SK-N-SH treated with all-trans-retinoic acid at 6 μM for 48 hours (cell line): ENCODE measurements at regions not wholly inside any gene's neighbourhood (a gene's known extent, or its start where the extent isn't known, plus 50 kb on each side); places are given as distances from the start of the nearest gene placed in this dataset.
A peak's percentile ranks its signal among the peaks of the same experiment; 100 is the strongest.

ENCODE experiments used
- ATAC-seq: fragments of 200-7000 bp; cut with Tn5 transposase; 3 replicates; pipeline ENCODE4 v1.9.1; 2020; ENCODE audit warnings: mild to moderate bottlenecking, moderate library complexity
- ARNTL ChIP-seq: fragments of 450-650 bp; formaldehyde crosslinking; IDR thresholded peaks from 2 replicates; pipeline ENCODE4 v1.5.0; 2020; ENCODE audit warnings: low read depth, mild to moderate bottlenecking, moderate library complexity, borderline replicate concordance
- BACH2 ChIP-seq: fragments of 250-450 bp; sonication (Bioruptor Pico); IDR thresholded peaks from 2 replicates; pipeline ENCODE4 v1.9.0; 2021; ENCODE audit warnings: mild to moderate bottlenecking, borderline replicate concordance
- CREB5 ChIP-seq: fragments of 250-450 bp; sonication (Bioruptor Pico); IDR thresholded peaks from 2 replicates; pipeline ENCODE4 v1.5.1; 2020; ENCODE audit warnings: low read depth, mild to moderate bottlenecking, moderate library complexity
- CSDC2 ChIP-seq: fragments of 250-450 bp; sonication (Bioruptor Pico); IDR thresholded peaks from 2 replicates; pipeline ENCODE4 v1.5.0; 2020; ENCODE audit warnings: mild to moderate bottlenecking, moderate library complexity
- ESRRG ChIP-seq: fragments of 250-450 bp; sonication (Bioruptor Pico); IDR thresholded peaks from 2 replicates; pipeline ENCODE4 v1.6.1; 2021; ENCODE audit warnings: mild to moderate bottlenecking
- GLIS3 ChIP-seq: fragments of 250-450 bp; sonication (Bioruptor Pico); IDR thresholded peaks from 2 replicates; pipeline ENCODE4 v1.5.0; 2020; ENCODE audit warnings: mild to moderate bottlenecking, moderate library complexity
- ISL1 ChIP-seq: fragments of 250-450 bp; sonication (Bioruptor Pico); IDR thresholded peaks from 2 replicates; pipeline ENCODE4 v2.1.2; 2022; ENCODE audit warnings: mild to moderate bottlenecking, moderate library complexity
- OSR1 ChIP-seq: fragments of 250-450 bp; sonication (Bioruptor Pico); IDR thresholded peaks from 2 replicates; pipeline ENCODE4 v1.8.0; 2022; ENCODE audit warnings: moderate library complexity, mild to moderate bottlenecking, inconsistent platforms
- PATZ1 ChIP-seq: fragments of 250-450 bp; sonication (Bioruptor Pico); IDR thresholded peaks from 2 replicates; pipeline ENCODE4 v1.8.0; 2020; ENCODE audit warnings: mild to moderate bottlenecking, moderate library complexity, borderline replicate concordance
- POU6F1 ChIP-seq: fragments of 250-450 bp; sonication (Bioruptor Pico); IDR thresholded peaks from 2 replicates; pipeline ENCODE4 v1.8.0; 2021; ENCODE audit warnings: low read depth, mild to moderate bottlenecking, moderate library complexity, borderline replicate concordance
- PPARA ChIP-seq: fragments of 250-450 bp; sonication (Bioruptor Pico); IDR thresholded peaks from 2 replicates; pipeline ENCODE4 v1.5.0; 2020; ENCODE audit warnings: mild to moderate bottlenecking, borderline replicate concordance
- RARB ChIP-seq: fragments of 250-450 bp; sonication (Bioruptor Pico); IDR thresholded peaks from 2 replicates; pipeline ENCODE4 v1.8.0; 2021; ENCODE audit warnings: mild to moderate bottlenecking, moderate library complexity
- TCF4 ChIP-seq: fragments of 250-450 bp; sonication (Bioruptor Pico); IDR thresholded peaks from 2 replicates; pipeline ENCODE4 v1.8.0; 2021; ENCODE audit warnings: mild to moderate bottlenecking, moderate library complexity, borderline replicate concordance
- TOX ChIP-seq: fragments of 250-450 bp; sonication (Bioruptor Pico); IDR thresholded peaks from 2 replicates; pipeline ENCODE4 v1.8.0; 2021; ENCODE audit warnings: mild to moderate bottlenecking, moderate library complexity, borderline replicate concordance
- TSHZ2 ChIP-seq: fragments of 250-450 bp; sonication (Bioruptor Pico); IDR thresholded peaks from 2 replicates; pipeline ENCODE4 v1.5.0; 2020; ENCODE audit warnings: mild to moderate bottlenecking, moderate library complexity
- ZC3H10 ChIP-seq: fragments of 250-450 bp; sonication (Bioruptor Pico); IDR thresholded peaks from 2 replicates; pipeline ENCODE4 v1.5.1; 2021; ENCODE audit warnings: mild to moderate bottlenecking, moderate library complexity
- ZFP3 ChIP-seq: fragments of 250-450 bp; sonication (Bioruptor Pico); IDR thresholded peaks from 2 replicates; pipeline ENCODE4 v1.5.0; 2020; ENCODE audit warnings: mild to moderate bottlenecking, moderate library complexity
- ZFP30 ChIP-seq: fragments of 450-650 bp; formaldehyde crosslinking; IDR thresholded peaks from 2 replicates; pipeline ENCODE4 v1.5.0; 2022; ENCODE audit warnings: mild to moderate bottlenecking, moderate library complexity
- ZNF565 ChIP-seq: fragments of 450-650 bp; formaldehyde crosslinking; conservative IDR thresholded peaks from 2 replicates; pipeline ENCODE4 v1.5.0; 2020; ENCODE audit warnings: low read depth, mild to moderate bottlenecking, moderate library complexity
- ZNF70 ChIP-seq: fragments of 450-650 bp; formaldehyde crosslinking; IDR thresholded peaks from 2 replicates; pipeline ENCODE4 v1.5.0; 2020; ENCODE audit warnings: mild to moderate bottlenecking, moderate library complexity
- ZNF8 ChIP-seq: fragments of 450-650 bp; formaldehyde crosslinking; IDR thresholded peaks from 2 replicates; pipeline ENCODE4 v1.5.0; 2020; ENCODE audit warnings: mild to moderate bottlenecking, moderate library complexity
- TF ChIP-seq, protein P1 (sequence below): fragments of 250-450 bp; sonication (Bioruptor Pico); IDR thresholded peaks from 2 replicates; pipeline ENCODE4 v1.5.1; 2021; ENCODE audit warnings: mild to moderate bottlenecking, moderate library complexity

DNA sequence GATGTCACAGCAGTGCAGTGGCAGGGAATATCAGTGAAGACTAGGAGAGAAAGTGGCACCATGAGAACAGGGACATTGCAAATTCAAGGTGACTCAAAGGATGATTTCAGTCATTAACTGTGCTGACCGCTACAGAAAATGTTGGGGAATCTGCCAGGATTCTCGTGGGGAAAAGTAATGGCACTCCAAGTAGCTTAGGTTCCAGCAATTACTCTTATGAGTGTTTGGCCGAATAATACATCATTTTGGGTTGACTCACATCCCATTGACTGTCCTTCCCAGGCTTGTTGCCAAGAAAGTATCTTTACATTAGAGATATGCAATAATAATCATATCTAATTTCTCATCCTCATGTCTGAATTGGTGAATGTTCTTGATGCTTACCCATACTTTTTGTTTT is 1411.1 kb upstream of the PCDH7 start:
- peak; percentile 88 for ATAC-seq
- no peak for TF ChIP-seq ZFP30 (CRISPR knock-in tag)
- TF ChIP-seq ZC3H10 (CRISPR knock-in tag) = peak; percentile 83
- peak; percentile 59; the same call in 1 of the 2 replicates for TF ChIP-seq TOX (CRISPR knock-in tag)
- no peak for TF ChIP-seq ZNF8
- TF ChIP-seq RARB (CRISPR knock-in tag) = 0 out of 2 replicates have a peak, but pooled peaks have one; percentile 18
- TF ChIP-seq, protein P1, sequence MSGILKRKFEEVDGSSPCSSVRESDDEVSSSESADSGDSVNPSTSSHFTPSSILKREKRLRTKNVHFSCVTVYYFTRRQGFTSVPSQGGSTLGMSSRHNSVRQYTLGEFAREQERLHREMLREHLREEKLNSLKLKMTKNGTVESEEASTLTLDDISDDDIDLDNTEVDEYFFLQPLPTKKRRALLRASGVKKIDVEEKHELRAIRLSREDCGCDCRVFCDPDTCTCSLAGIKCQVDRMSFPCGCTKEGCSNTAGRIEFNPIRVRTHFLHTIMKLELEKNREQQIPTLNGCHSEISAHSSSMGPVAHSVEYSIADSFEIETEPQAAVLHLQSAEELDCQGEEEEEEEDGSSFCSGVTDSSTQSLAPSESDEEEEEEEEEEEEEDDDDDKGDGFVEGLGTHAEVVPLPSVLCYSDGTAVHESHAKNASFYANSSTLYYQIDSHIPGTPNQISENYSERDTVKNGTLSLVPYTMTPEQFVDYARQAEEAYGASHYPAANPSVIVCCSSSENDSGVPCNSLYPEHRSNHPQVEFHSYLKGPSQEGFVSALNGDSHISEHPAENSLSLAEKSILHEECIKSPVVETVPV (CRISPR knock-in tag) = no peak
- TF ChIP-seq BACH2 = no peak
- TF ChIP-seq, all 23 proteins: peak for 3

DNA sequence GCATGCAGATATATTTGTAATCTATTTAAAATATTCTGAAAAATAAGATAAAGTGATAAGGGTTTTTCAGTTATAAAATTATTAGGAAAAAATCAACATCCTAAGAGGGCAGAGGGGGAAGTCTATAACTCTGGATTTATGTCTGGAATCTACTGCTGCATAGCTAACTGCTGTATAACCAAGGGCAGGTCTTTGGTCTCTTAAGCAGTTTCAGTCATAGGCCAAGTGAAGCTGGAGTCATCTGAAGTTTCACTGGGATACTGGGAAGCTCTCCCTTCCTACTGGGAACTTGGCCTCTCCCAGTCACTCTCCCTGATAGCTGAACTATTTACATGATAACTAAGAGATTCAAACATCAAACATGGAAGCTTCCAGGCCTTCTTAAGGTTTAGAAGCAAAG is 1409.9 kb upstream of the PCDH7 start:
- TF ChIP-seq, protein P1 (CRISPR knock-in tag) = no peak
- no peak for TF ChIP-seq BACH2
- no peak for TF ChIP-seq OSR1
- TF ChIP-seq TSHZ2 (CRISPR knock-in tag) = no peak
- TF ChIP-seq RARB (CRISPR knock-in tag) = no peak
- TF ChIP-seq CREB5 = no peak
- TF ChIP-seq ARNTL (CRISPR knock-in tag) = no peak
- no peak for TF ChIP-seq ZNF565
- no peak for TF ChIP-seq ZFP30 (CRISPR knock-in tag)
- TF ChIP-seq ISL1 = no peak
- no peak for TF ChIP-seq PPARA (CRISPR knock-in tag)
- no peak for TF ChIP-seq ZC3H10 (CRISPR knock-in tag)
- no peak for TF ChIP-seq ESRRG
- no peak for TF ChIP-seq TOX (CRISPR knock-in tag)
- TF ChIP-seq TCF4 = no peak
- TF ChIP-seq ZNF8 = no peak
- no peak for TF ChIP-seq ZNF70 (CRISPR knock-in tag)
- no peak for TF ChIP-seq POU6F1 (CRISPR knock-in tag)
- TF ChIP-seq PATZ1 = no peak
- ATAC-seq = peak; percentile 59

DNA sequence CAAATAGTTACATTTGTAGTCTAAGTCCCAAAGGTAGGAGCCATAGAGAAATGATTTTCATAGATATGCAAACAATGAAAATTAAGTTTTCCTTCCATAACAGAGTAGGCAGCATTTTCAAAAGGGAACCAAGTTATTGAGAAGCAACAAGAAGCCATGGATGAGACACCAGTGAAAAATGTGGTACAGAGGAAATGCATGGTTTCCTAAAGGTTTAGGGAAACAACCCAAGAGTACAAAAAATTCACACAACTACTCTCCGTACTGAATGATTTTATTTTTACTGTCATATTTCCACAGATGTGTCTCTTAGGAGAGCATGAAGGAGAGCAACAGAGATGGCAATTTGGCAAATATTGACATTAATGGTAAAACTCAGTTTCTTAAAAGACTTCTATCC is 1408.9 kb upstream of the PCDH7 start:
- ATAC-seq = no peak; the same call in 2 of the 3 replicates
- TF ChIP-seq ZNF70 (CRISPR knock-in tag) (no peak), CSDC2 (CRISPR knock-in tag) (no peak), GLIS3 (CRISPR knock-in tag) (no peak), PATZ1 (no peak), ZFP3 (CRISPR knock-in tag) (no peak), ZFP30 (CRISPR knock-in tag) (no peak), ZNF565 (no peak), POU6F1 (CRISPR knock-in tag) (no peak), PPARA (CRISPR knock-in tag) (no peak), ZNF8 (no peak), BACH2 (no peak), RARB (CRISPR knock-in tag) (no peak), OSR1 (no peak), ZC3H10 (CRISPR knock-in tag) (no peak)
